CD14-positive monocyte (primary cell): ENCODE measurements at regions not wholly inside any gene's neighbourhood (a gene's known extent, or its start where the extent isn't known, plus 50 kb on each side); places are given as distances from the start of the nearest gene placed in this dataset.

ENCODE experiments used
- DNase-seq, 3 donors: peaks; one replicate each; pipeline ENCODE4 v3.0.0-alpha.2; 2011 to 2022
- H2AFZ ChIP-seq: 2 replicates; pipeline ENCODE4 v1.6.0; 2012; ENCODE audit warnings: mild to moderate bottlenecking, low read depth, low read length, inconsistent platforms; ENCODE audit not compliant: insufficient read depth, poor library complexity, severe bottlenecking
- H3K27ac ChIP-seq, 2 donors: 1 replicate in 1 of 2; 2 replicates in 1 of 2; pipeline ENCODE4 v1.5.1; 2012 to 2013; ENCODE audit warnings: low read length in 2 of 2, control low read depth in 1 of 2, inconsistent platforms in 1 of 2, low read depth in 1 of 2, mild to moderate bottlenecking in 1 of 2
- H3K27me3 ChIP-seq, 2 donors: one replicate each; pipeline versions ENCODE4 v1.6.0 to v1.6.1; 2011 to 2013; ENCODE audit warnings: low read length in 2 of 2; ENCODE audit not compliant: control insufficient read depth in 2 of 2, insufficient read depth in 2 of 2
- H3K36me3 ChIP-seq, 2 donors: replicated peaks in 1 of 2; 1 replicate in 1 of 2; 2 replicates in 1 of 2; pipeline versions ENCODE4 v1.5.1 to v1.6.1; 2012 to 2013; ENCODE audit warnings: low read length in 2 of 2, control low read depth in 1 of 2, inconsistent platforms in 1 of 2, mild to moderate bottlenecking in 1 of 2; ENCODE audit not compliant: insufficient read depth in 2 of 2, control insufficient read depth in 1 of 2
- H3K4me1 ChIP-seq, 2 donors: 1 replicate in 1 of 2; 2 replicates in 1 of 2; pipeline versions ENCODE4 v1.5.1 to v1.6.1; 2012 to 2013; ENCODE audit warnings: low read length in 2 of 2, control low read depth in 1 of 2, inconsistent platforms in 1 of 2, mild to moderate bottlenecking in 1 of 2, moderate library complexity in 1 of 2; ENCODE audit not compliant: insufficient read depth in 2 of 2, control insufficient read depth in 1 of 2
- H3K4me2 ChIP-seq: replicated peaks from 2 replicates; pipeline ENCODE3; 2012; ENCODE audit warnings: low read length, moderate library complexity, mild to moderate bottlenecking; ENCODE audit not compliant: poor library complexity, severe bottlenecking; ENCODE audit errors: extremely low read depth
- H3K4me3 ChIP-seq, 3 experiments: fragments of 200-600 bp in 1 of 3; sonication (generic) in 1 of 3; replicated peaks in 1 of 3; 1 replicate in 2 of 3; 2 replicates in 1 of 3; pipeline ENCODE4 v1.5.1; 2011 to 2013; ENCODE audit warnings: low read length in 3 of 3, mild to moderate bottlenecking in 3 of 3, control low read depth in 2 of 3, low read depth in 2 of 3, inconsistent platforms in 1 of 3, moderate library complexity in 1 of 3
- H3K79me2 ChIP-seq: 2 replicates; pipeline ENCODE4 v1.6.0; 2012; ENCODE audit warnings: mild to moderate bottlenecking, control low read depth, inconsistent platforms, low read length, moderate library complexity; ENCODE audit not compliant: insufficient read depth
- H3K9ac ChIP-seq: 2 replicates; pipeline ENCODE4 v1.6.0; 2017; ENCODE audit warnings: low read length, mild to moderate bottlenecking; ENCODE audit not compliant: insufficient read depth, poor library complexity, severe bottlenecking
- H3K9me3 ChIP-seq, 2 donors: replicated peaks in 1 of 2; 1 replicate in 1 of 2; 2 replicates in 1 of 2; pipeline versions ENCODE4 v1.5.1 to v1.6.1; 2012 to 2013; ENCODE audit warnings: low read length in 2 of 2, control low read depth in 1 of 2; ENCODE audit not compliant: control insufficient read depth in 1 of 2, insufficient read depth in 1 of 2
- H4K20me1 ChIP-seq: 2 replicates; pipeline ENCODE4 v1.6.0; 2012; ENCODE audit warnings: mild to moderate bottlenecking, low read length, control low read depth, moderate library complexity; ENCODE audit not compliant: insufficient read depth
- H3K27ac Mint-ChIP-seq, 7 donors: one replicate each; pipeline ENCODE4 v1.8.0; 2020; ENCODE audit warnings: mild to moderate bottlenecking in 7 of 7, mixed read lengths in 7 of 7, moderate library complexity in 6 of 7, inconsistent platforms in 2 of 7
- H3K27me3 Mint-ChIP-seq, 3 donors: one replicate each; pipeline ENCODE4 v1.8.0; 2021 to 2022; ENCODE audit warnings: low read depth in 3 of 3, mild to moderate bottlenecking in 3 of 3, mixed read lengths in 3 of 3, moderate library complexity in 3 of 3, inconsistent platforms in 1 of 3
- H3K36me3 Mint-ChIP-seq, 2 donors: one replicate each; pipeline ENCODE4 v1.8.0; 2020; ENCODE audit warnings: mixed read lengths in 2 of 2, inconsistent platforms in 1 of 2, mild to moderate bottlenecking in 1 of 2
- H3K4me1 Mint-ChIP-seq: one replicate; pipeline ENCODE4 v1.8.0; 2020; ENCODE audit warnings: mild to moderate bottlenecking, mixed read lengths
- H3K4me3 Mint-ChIP-seq, 2 donors: one replicate each; pipeline ENCODE4 v1.8.0; 2020; ENCODE audit warnings: mild to moderate bottlenecking in 2 of 2, mixed read lengths in 2 of 2, moderate library complexity in 1 of 2
- H3K9me3 Mint-ChIP-seq, 7 donors: one replicate each; pipeline ENCODE4 v1.8.0; 2020 to 2022; ENCODE audit warnings: mixed read lengths in 7 of 7, mild to moderate bottlenecking in 6 of 7, moderate library complexity in 6 of 7, inconsistent platforms in 2 of 7
- CTCF ChIP-seq: fragments of 200-600 bp; IDR thresholded peaks from one replicate; pipeline ENCODE4 v1.8.0; 2022; ENCODE audit warnings: antibody characterized with exemption, mild to moderate bottlenecking
- WGBS: methylation state at CpG from one replicate; pipeline ENCODE4 v1.1.5; 2013; ENCODE audit warnings: missing lambda C conversion rate; ENCODE audit not compliant: insufficient coverage; 5-methylcytosine and 5-hydroxymethylcytosine counted together
- intact Hi-C, 2 donors: fragments of 100-400 bp; cut with micrococcal nuclease; formaldehyde crosslinking; loops; one replicate each; pipeline versions ENCODE4 v1.15.0 to v1.15.1; 2023

- Histone ChIP-seq H3K4me1 (no peaks in the 10 kb centered on the region), H3K4me2 (no peak overlapping the region), H3K4me3 (no peak overlapping the region), H3K27ac (no peak overlapping the region), H3K79me2 (no peaks in the 10 kb centered on the region), H2AFZ (no peak overlapping the region), H4K20me1 (no peaks in the 10 kb centered on the region), H3K9me3 (no peaks in the 10 kb centered on the region), H3K36me3 (no peaks in the 10 kb centered on the region), H3K27me3 (no peaks in the 10 kb centered on the region), H3K9ac (no peak overlapping the region)
- H3K9me3 Mint-ChIP-seq, result peaks cover 0 to 2% (median 0%) of the 10 kb centered on the region in 7 donors
- WGBS, result 90% methylated on average over 1 of the region's 3 CpGs
- no peaks in the 10 kb centered on the region for H3K36me3 Mint-ChIP-seq
- H3K4me3 Mint-ChIP-seq, result no peak overlapping the region
- no peak for TF ChIP-seq CTCF
- H3K4me1 Mint-ChIP-seq, result no peaks in the 10 kb centered on the region
- peaks cover 0 to 2% (median 0%) of the 10 kb centered on the region in 3 donors for H3K27me3 Mint-ChIP-seq
- intact Hi-C loops, result no loop called here
- no peak overlapping the region for H3K27ac Mint-ChIP-seq
- DNase-seq, result no peak
Measured at GRCh38 chr10:105798328-105798889, 1157.3 kb downstream of the SORCS3 start.

- no peak overlapping the region for H3K27ac Mint-ChIP-seq
- no peak overlapping the region for H3K27ac ChIP-seq
- 60% methylated on average over 2 of the region's 6 CpGs for WGBS
- no peak overlapping the region for H3K9ac ChIP-seq
- peak; percentile 41 for TF ChIP-seq CTCF
- no peaks in the 10 kb centered on the region for H4K20me1 ChIP-seq
- H3K36me3 Mint-ChIP-seq, result no peaks in the 10 kb centered on the region
- no peak for DNase-seq
- H3K4me1 Mint-ChIP-seq, result no peaks in the 10 kb centered on the region
- no peaks in the 10 kb centered on the region for H3K36me3 ChIP-seq
- H3K9me3 ChIP-seq, result no peaks in the 10 kb centered on the region
- no peaks in the 10 kb centered on the region for H3K4me1 ChIP-seq
- H3K4me3 ChIP-seq, result no peak overlapping the region
- intact Hi-C loops, result no loop called here
- H3K27me3 ChIP-seq, result no peaks in the 10 kb centered on the region
- H3K4me3 Mint-ChIP-seq, result no peak overlapping the region
- H3K27me3 Mint-ChIP-seq, result peaks cover 0 to 2% (median 0%) of the 10 kb centered on the region in 3 donors
- H3K9me3 Mint-ChIP-seq, result peaks cover 0 to 2% (median 0%) of the 10 kb centered on the region in 7 donors
- H3K79me2 ChIP-seq, result no peaks in the 10 kb centered on the region
- H3K4me2 ChIP-seq, result no peak overlapping the region
- no peak overlapping the region for H2AFZ ChIP-seq
Measured at GRCh38 chr10:105797234-105797890, 1156.3 kb downstream of the SORCS3 start.
